ENCODE measurements at regions not wholly inside any gene's neighbourhood (a gene's known extent, or its start where the extent isn't known, plus 50 kb on each side); places are given as distances from the start of the nearest gene placed in this dataset.
"Not testable (repeated sequence)": the region's sequence is repeated elsewhere in the genome, so short reads cannot be mapped to it uniquely, and the experiment has no call there.

DNA sequence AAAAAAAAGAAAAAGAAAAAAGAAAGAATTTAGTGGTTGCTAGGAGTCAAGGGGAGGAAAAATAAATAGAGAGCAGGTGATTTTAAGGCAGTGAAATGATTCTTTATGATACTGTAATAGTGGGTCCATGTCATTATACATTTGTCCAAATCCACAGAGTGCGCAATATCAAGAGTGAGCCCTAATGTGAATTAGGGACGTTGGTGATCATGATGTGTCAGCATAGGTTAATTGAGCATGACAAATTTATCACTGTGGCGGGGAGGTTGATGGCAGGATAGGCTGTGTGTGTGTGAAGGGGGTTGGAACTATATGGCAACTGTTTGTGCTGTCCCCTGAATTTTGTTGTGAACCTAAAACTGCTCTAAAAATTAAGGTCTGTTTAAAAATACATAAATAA is 357.8 kb downstream of the ICE1 start:
- no peak for DNase-seq

DNA sequence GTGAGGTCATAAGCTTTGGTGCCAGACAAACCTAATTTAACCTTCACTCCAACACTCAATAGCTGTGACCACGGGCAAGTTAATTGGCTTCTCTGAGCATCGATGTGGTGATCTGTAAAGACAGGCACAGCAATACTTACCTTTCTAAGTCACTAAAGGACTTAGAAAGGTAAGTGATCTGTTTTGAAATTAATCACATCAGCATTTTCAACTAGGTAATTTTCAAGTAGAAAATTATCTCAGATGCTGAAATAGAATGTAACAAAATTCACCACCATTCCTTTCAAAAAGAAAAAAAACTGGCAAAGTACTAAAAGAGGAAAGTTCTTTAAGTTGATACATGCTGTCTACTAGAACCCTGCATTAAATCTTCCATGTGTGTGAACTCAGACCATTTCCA is 354.5 kb downstream of the ICE1 start:
- no peak for DNase-seq

DNA sequence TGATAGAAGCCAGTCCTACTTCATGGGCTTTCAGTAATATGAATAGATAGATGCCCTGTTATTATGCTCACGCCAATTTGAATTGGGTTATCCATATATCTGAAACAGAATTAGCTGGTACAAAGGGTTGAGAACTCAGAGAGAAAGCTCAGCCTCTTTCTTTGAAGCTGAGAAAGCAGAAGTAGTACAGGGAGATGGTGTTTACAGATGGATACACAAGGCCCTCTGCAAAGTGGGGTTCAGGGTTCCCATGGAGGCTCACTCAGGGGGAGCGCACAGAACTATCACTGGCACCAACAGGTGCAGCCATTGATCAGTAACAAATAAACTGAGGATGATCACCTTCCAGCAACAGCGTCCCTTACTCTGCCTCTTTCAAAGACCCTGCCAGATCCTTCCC is 349.7 kb downstream of the ICE1 start:
- no peak for DNase-seq

DNA sequence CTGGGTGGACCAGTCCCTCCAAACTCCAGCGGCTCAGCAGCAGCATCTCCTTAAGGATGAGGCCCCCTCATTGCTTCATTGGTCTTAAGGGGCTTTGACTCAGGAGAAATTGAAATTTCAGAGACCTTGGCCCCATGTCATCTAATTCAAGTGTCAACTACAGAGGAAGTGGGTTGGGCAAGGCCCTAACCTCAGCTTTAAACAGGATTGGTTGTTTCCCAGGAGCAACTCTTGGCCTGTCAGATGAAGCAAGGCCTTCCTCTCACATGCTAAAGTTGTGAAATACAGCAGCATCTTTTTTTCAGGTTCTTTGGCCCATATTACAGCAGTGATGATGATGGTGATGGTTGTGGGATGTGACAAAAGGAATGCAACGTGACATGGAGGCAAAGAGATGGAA is 348.3 kb downstream of the ICE1 start:
- no peak for DNase-seq

DNA sequence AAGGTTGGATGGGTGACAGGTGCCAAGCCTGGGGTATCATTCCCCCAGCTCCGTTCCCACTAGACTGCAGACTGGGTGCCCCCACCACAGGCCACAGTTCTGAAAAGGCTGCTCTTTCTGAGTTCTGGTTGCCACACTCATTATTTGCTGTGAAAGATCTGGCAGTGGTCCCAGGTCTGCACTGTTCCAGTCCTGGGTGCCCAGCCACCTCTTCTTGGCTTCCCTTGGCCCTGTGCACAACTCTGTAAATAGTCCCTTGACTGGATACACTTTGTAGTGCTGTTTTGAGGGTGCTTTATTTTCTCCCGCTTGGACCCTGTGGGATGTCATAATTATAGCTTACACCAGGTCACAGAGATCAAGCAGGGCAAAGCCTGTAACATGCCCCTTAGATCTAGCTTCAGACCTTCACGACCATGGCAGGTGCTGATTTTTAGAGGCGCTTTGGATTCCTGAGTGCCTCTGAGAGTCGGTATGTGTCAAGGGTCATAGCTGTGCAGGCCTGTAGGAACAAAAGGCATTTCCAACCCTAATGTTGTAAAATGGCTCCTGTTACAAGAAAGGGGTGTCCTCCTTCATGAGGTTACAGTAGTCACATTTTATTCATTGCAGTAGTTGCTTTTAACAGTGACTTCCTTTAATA is 344.9 kb downstream of the ICE1 start:
- DNase-seq = no peak

DNA sequence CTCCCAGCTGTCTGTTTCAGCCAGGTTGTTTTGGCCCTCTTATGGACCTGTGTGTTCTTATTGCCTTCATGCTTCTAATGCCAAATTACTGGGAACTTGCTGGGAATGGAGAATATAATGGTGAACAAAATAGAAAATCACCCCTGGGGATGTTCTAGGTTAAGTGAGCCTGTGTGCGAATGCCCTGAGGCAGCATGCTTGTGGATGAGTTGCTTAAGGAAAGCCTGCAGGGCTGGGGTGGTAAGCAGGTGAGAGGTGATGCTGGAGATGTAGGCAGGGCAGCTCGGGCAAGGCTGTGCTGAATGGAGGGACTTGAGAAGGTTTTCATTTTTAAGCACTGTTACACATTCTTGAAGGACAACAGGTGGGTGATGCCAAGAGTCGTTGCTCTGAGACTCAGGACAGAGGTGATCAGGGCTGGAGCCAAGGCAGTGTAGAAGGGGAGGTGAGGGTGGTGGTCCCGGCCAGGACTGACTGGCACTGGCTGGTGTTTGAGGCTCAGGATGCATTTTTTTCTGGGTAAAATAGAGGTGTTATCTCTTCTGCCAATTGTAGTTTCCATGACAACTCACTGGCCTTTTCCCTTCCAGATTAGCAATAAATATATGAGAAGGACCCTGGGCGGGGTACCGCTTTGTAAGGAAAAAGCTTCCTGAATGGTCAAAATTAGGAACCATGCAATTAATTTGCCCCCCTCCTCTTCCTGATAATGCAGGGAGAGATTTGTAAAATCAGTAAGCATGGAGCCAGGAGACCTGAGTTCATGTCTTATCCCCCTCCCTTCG is 342.8 kb downstream of the ICE1 start:
- no peak for DNase-seq

DNA sequence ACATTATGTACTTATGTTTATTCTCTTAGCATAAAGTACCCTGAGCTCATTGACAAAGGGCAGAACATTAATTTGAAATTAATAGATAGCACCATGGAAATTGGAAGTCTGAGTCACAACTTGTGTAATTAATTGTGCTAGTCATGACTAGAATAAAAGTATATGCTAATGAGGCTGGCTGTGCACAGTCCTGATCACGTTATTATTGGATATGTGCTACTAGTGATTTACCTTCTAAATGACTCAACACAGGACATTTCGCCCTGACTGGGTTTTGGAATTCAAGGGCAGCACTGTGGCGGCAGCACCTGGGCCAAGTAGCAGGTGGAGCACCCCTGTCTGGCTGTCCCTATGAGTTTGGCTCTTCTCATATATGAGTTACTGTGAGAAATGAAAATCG is 341.8 kb downstream of the ICE1 start:
- no peak for DNase-seq

DNA sequence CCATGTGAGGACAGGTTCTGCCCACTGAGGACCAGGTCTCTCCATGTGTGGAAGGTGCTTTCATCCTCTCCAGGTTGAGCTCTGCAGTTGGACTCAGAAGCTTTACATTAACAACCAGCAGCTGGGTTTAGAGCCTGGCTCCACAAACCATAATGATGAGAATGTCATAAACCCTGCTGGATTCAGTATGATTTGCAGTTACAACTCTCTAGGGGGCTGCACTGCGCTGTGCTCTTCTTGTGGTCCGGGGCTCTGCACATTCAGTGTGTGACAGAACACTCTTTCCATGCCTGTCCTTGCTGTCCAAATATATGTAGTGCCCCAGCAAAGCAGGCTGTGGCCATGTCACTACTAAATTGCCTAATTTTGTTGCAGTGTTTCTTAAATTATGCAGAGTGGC is 334.3 kb downstream of the ICE1 start:
- no peak for DNase-seq

DNA sequence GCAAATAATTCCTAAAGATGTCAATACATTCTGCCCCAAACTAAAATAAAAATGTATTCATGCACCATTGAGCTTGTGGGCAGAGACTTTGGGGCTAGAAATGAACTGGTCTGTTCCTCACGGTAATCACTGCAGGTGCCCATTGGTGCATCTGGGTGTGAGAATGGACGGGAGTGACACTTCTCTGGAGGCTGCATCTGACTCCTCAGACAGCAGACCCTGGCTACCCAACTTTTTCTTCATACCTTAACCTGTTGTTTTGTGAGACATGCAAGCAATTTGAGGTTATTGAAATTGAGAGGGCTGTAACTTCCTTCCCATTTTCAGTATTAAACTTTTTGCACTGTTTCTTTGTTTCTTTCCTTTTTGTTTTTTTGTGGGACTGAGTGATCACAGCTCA is 333.4 kb downstream of the ICE1 start:
- no peak for DNase-seq

DNA sequence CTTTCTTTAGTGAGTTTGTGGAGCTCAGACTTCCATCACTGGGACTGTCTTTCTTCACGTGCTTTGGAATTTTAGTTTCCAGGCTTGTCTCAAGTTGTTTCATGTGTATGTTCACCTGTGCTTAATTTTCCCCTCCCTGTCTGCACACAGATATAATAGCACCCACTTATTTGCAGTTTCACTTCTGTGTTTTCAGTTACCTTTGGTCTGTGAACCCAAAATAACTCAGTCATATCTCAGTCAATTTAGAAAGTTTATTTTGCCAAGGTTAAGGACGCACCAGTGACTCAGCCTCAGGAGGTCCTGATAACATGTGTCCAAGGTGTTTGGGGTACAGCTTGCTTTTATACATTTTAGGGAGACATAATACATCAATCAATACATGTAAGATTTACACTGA is 330.4 kb downstream of the ICE1 start:
- no peak for DNase-seq

DNA sequence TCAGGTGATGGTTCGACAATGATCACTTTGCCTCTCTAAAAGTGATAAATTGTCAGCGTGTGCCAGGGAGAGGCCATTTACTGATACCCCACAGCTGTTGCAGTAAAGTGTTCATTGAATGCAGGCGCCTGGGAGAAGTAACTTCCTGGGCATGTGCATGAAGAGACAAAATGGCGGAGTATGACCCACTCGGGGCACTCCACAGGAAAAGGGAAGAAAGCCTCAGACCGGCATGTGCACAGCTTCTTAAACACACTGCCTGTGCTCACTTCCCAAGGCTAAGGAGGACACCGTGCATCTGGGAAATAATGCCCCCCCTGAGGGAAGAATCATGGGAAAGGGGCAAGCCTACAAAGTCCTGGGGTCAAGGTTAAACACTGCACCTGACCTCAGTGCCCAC is 329.5 kb downstream of the ICE1 start:
- DNase-seq = no peak

DNA sequence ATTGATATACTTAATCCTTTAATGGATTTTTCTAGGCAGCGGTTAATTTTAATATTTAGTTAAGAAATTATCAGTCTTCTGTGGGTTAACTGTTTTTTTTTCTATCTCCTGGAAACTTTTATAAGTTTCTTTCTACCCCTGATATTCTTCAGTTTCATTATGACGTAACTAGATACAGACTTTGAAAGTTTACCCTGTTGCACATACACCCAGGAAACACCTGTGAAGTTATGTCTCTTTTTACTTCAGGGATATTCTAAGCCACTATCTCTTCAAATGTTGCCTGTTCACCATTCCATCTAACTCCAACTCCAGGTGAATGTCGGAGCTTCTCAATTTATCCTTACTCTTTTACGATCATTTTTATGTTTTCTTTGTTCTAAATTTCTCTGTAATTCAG is 329.0 kb downstream of the ICE1 start:
- no peak for DNase-seq

DNA sequence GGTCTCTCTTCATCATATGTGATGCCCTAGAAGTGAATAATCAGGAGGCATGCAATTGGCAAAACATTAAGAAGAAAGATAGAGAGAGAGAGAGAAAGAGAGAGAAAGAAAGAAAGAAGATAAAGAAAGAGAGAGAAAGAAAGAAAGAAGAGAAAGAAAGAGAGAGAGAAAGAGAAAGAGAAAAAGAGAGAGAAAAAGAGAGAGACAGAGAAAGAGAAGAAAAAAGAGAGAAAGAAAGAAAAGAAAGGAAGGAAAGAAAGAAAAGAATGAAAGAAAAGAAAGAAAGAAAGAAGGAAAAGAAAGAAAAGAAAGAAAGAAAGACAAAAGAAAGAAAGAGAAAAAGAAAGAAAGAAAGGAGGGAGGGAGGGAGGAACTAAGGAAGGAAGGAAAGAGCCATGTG is 318.9 kb downstream of the ICE1 start:
- DNase-seq = no peak

DNA sequence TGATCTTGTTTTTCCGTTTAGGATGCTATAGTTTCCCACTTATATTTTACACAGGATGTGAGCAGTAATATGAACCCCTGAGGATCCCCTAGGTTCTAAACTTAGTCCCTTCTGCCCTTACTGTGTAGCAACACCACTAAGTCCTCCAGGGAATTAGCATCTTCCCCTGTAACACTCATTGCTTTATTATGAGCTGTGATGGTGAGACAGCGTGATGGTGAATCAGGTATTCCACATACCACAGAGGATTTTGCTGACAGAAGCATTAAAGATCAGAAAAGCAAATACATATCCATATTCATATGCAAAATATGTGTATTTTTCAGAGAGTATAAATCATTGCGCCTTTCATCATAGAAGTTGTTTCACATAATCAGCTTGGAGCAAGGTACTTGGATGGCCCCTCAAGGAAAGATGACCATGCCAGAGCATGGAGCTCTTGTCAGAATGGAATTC is 317.0 kb downstream of the ICE1 start:
- DNase-seq = no peak

DNA sequence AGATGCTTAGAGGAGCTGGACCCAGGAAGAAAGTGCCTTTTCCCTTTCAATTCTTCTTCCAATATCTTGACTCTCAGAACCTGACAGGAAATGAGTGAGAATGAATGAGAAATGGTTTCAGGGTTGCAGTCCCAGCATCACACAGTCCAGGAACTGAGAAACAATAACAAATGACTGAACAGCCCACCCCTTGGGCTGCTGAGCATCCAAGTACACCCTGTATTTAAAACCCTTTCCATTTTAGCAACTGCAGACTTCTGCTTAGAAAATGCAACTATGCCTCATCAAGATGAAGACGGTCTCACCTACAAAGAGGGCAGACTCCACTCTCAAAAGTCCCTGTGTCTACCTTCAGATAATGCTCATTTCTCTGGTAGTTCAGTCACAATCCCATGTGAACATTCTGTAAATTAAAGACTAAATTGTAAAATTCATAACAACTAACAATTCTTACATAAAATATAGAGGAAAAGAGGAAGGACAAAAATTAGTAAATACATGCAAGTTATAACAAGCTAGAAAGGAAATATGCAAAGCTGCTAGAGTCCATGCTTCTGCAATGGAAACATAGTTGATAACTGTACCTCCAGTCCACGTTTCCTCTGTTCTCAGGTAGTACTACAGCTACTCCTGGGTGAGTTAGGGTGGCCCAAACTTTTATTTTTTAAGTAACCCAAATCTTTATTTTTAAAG is 316.5 kb downstream of the ICE1 start:
- DNase-seq = no peak

DNA sequence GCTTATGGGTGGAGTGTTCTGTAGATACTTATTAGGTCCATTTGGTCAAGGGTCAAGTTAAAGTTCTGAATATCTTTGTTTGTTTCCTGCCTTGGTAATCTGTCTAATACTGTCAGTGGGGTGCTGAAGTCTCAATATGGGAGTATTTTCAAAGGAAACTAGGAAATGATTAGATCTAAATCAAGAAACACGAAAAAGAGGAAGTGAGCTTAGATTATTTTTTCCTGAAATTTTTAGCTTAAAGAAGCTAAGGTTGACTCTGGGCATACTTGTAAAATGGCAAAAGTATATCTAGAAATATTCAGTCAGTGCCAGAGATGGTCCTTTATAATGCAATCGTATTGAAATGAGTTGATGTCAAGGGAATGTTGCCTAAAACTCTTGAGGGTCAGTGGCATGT is 313.5 kb downstream of the ICE1 start:
- no peak for DNase-seq

DNA sequence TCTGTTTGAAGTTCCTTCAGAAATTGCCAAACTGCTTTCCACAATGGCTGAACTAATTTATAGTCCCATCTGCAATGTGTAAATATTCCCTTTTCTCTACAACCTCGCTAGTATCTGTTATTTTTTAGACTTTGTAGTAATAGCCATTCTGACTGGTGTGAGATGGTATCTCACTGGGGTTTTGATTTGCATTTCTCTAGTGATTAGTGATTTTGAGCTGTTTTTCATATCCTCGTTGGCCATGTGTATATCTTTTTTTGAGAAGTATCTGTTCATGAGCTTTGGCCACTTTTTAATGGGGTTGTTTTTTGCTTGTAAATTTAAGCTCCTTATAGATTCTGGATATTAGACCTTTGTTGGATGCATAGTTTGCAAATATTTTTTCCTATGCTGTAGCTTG is 310.6 kb downstream of the ICE1 start:
- DNase-seq = not testable (repeated sequence)

DNA sequence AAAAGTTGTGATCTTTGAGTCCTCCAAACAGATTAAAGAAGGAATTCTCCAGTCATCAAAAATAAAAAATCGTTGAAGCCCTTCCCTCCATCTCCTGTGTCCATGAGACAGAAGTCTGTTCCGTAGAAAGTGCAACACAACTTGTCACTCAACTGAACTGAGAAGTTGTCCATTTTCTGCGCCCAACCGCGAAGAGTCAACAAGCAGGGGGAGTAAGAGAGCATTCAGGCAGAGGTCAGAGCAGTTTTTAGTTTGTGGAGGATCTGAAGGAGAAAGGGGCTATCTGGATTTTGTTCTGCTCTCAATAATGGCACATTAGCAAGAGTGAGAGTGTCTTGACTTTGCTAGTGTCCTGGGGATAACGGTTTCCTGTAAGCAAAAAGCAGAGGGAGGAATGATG is 303.9 kb downstream of the ICE1 start:
- DNase-seq = no peak

DNA sequence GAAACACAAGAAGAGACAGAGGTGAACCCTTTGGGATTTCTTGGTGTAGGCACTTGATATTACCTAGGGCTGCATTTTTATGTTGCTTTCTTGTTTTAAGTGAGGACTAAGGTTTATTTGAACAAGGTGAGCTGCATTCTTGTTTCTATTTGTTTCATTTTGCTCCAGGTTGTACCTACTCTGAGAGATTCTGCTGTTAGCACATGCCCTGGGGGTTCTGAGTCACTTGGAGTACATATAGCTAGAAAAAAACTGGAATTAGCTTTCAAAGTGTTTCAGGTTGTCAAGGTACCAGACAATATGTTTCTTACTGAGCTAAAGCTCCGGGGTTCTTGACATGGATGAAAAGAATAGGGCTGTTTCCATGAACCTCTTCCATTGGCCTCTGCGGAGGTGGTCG is 299.4 kb downstream of the ICE1 start:
- DNase-seq = no peak

DNA sequence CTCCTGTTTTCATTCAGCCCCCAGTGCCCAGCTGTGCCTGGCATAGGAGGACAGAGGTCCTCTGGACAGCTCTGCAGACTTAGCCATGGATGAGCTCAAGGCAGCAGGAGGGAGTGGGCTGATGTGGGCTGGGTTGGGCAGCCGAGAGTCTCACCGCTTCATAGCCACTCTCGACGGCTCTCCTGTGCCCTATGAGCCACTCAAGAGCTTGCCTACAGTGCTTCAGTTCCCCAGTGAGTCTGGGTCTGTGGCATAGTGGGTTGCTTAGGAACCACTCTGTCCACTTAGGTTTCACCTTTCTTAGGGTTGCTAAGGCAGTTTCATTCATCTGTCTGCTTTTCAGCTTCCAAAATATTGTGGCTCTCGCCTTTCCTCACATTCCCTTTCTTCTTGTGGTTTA is 296.8 kb downstream of the ICE1 start:
- DNase-seq = no peak

DNA sequence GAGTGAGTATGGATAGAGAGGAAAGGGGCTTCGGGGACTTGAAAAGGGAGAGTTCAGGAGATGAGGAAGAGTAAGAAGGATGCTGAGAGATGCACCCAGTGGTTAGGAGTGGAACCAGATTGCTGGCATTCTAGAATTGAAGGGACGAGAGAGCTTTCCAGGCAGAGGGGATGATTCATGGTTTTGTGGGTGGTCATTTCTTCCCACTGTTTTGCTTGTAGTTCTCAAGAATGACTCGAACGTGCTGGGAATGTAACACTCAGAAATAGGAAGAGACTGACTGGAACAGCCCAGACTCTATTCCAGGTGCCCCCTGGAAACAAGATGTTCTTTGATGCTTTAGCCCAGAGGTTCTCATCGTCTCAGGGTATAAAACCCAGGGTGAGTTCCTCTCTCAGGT is 294.2 kb downstream of the ICE1 start:
- DNase-seq = no peak

DNA sequence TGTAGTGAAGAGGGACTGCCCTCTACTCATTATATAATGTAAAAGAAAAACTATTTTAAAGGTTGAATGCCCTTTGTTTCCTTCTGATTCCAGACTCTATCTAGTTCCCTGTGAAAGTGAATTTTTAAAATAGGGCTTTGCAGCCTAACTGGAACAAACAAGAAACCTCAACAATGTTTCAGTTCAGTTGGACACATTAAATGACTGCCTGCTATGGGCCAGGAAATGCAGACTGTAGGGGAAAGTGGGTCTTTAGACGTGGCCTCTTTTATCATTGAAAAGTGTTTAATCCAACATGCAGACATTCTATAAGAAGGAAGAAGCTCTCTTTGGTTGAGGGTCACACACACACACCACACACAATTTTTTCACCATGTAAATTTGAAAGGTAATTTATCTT is 289.1 kb downstream of the ICE1 start:
- no peak for DNase-seq

DNA sequence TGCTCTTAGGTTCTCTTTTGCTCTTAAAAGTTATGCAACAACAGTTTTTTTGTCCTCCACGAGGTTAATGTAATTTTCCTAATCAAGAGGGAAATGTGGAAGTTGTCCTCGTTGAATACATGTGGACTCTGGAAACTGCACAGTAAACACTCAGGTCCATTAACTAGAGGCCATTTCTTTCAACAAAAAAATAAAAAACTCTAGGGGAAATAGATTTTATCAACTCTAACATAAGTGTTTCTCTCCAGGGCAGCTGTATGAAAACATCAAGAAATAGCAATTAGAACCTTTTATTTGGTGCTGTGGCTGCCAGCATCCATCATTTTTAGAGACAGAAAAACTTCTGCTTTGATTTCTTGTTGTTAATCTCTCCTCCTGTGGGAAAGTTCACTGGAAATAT is 288.6 kb downstream of the ICE1 start:
- no peak for DNase-seq

DNA sequence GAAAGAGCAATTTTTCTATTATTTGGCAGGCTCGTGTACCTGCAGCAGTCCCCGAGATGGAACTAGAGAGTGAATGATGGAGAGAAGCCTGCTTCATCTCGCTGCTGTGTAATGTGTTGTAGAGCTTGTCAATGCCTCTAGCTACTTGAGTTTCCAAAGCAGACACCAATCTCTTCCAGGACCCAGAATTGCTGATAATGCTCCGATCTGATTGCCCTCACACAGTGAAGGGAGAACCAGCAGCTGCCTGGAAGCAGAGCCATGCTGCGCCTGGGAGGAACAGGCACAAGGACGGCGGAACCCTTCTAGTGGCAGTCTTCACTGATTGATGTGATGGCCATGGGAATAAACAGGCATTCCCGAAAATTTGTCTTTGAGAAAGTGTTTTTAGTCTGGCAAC is 288.0 kb downstream of the ICE1 start:
- DNase-seq = no peak
